ENCODE measurements at regions not wholly inside any gene's neighbourhood (a gene's known extent, or its start where the extent isn't known, plus 50 kb on each side); places are given as distances from the start of the nearest gene placed in this dataset.

- FAIRE-seq = no peak
Observed at GRCh38 chr6:48255094-48255493, 144.1 kb upstream of the PTCHD4 start.

DNA sequence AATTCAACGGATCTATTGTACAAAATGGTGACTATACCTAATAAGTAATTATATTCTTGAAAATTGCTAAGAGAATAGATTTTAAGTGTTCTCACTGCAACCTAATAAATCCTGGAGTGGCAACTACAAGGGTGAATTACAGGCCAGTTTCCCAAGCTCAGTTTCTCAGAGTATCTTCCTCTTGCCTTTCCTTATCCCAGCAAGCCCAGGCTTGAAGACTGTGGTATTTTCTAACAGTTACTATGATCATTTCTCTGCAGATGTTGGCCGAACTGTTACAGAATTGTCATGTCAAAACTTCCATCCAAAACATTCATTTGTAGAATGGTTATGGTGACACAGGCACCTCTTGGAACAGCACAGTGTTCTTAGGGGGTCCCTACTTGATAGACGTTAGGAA lies 138.1 kb upstream of the PTCHD4 start:
- no peak for TF ChIP-seq CTCF (optimal IDR thresholded peaks at IDR 0.05 in 1 of 3, IDR thresholded peaks at IDR 0.05 in 1 of 3, conservative IDR thresholded peaks at IDR 0.05 in 1 of 3; ENCODE audit: extremely low read depth in 1 of 3, insufficient read depth in 2 of 3, low read length in 3 of 3)
- no peak for TF ChIP-seq EZH2 (IDR thresholded peaks at IDR 0.05; ENCODE audit: low read length)
- peak overlapping the region in 2 of 3 experiments; percentile 8 to 19 for H3K4me3 ChIP-seq (ENCODE audit: control insufficient read depth in 2 of 3, extremely low read depth in 1 of 3, insufficient read depth in 2 of 3, low read depth in 1 of 3, low read length in 3 of 3)

More at GRCh38 chr6:48255094-48255493, 144.1 kb upstream of the PTCHD4 start:
- H3K36me3 ChIP-seq (ENCODE audit: control insufficient read depth in 2 of 2, extremely low read depth in 1 of 2, insufficient read depth in 2 of 2, low read length in 2 of 2) = no peaks in the 10 kb centered on the region
- H3K9me3 ChIP-seq (ENCODE audit: control insufficient read depth, low read depth, low read length) = no peaks in the 10 kb centered on the region
- no peak overlapping the region for H3K4me3 ChIP-seq (ENCODE audit: control insufficient read depth in 2 of 3, extremely low read depth in 1 of 3, insufficient read depth in 2 of 3, low read depth in 1 of 3, low read length in 3 of 3)
- no peaks in the 10 kb centered on the region for H3K27me3 ChIP-seq (ENCODE audit: control insufficient read depth, extremely low read depth, insufficient read depth, low read length)
- H3K9ac ChIP-seq (ENCODE audit: control insufficient read depth, extremely low read depth, insufficient read depth, low read length) = no peak overlapping the region
- H2AFZ ChIP-seq (ENCODE audit: control insufficient read depth, low read length) = no peak overlapping the region
- dilution Hi-C loops (cut with MboI; ENCODE audit: extremely low pct_ligation_motif_present, low sequenced_read_pairs) = no loop called here
- no peak overlapping the region for H3K27ac ChIP-seq (ENCODE audit: control insufficient read depth, insufficient read depth, low read length)
- TF ChIP-seq CTCF (optimal IDR thresholded peaks at IDR 0.05 in 1 of 3, IDR thresholded peaks at IDR 0.05 in 1 of 3, conservative IDR thresholded peaks at IDR 0.05 in 1 of 3; ENCODE audit: extremely low read depth in 1 of 3, insufficient read depth in 2 of 3, low read length in 3 of 3) (no peak), EZH2 (IDR thresholded peaks at IDR 0.05; ENCODE audit: low read length) (no peak)
- H3K4me1 ChIP-seq (ENCODE audit: control insufficient read depth, extremely low read depth, insufficient read depth, low read length) = no peaks in the 10 kb centered on the region
- H3K79me2 ChIP-seq (ENCODE audit: control insufficient read depth, insufficient read depth, low read length) = no peaks in the 10 kb centered on the region
- no peaks in the 10 kb centered on the region for H4K20me1 ChIP-seq (ENCODE audit: control insufficient read depth, extremely low read depth, insufficient read depth, low read length)
- DNase-seq (ENCODE audit: low read depth, low spot score) = no peak
- H3K4me2 ChIP-seq (ENCODE audit: control insufficient read depth, extremely low read depth, insufficient read depth, low read depth, low read length) = no peak overlapping the region
- H3K9me1 ChIP-seq (ENCODE audit: control insufficient read depth, extremely low read depth, insufficient read depth, low read length) = no peaks in the 10 kb centered on the region

More for the DNA sequence above, 138.1 kb upstream of the PTCHD4 start:
- peak overlapping the region; percentile 54 for H2AFZ ChIP-seq (ENCODE audit: control insufficient read depth, low read length)
- DNase-seq (ENCODE audit: low read depth, low spot score) = no peak
- H3K9me1 ChIP-seq (ENCODE audit: control insufficient read depth, extremely low read depth, insufficient read depth, low read length) = no peaks in the 10 kb centered on the region
- no peak overlapping the region for H3K9ac ChIP-seq (ENCODE audit: control insufficient read depth, extremely low read depth, insufficient read depth, low read length)
- dilution Hi-C loops (cut with MboI; ENCODE audit: extremely low pct_ligation_motif_present, low sequenced_read_pairs) = no loop called here
- no peaks in the 10 kb centered on the region for H3K36me3 ChIP-seq (ENCODE audit: control insufficient read depth in 2 of 2, extremely low read depth in 1 of 2, insufficient read depth in 2 of 2, low read length in 2 of 2)
- no peaks in the 10 kb centered on the region for H3K9me3 ChIP-seq (ENCODE audit: control insufficient read depth, low read depth, low read length)
- H3K4me2 ChIP-seq (ENCODE audit: control insufficient read depth, extremely low read depth, insufficient read depth, low read depth, low read length) = peak overlapping the region; percentile 75
- peak; percentile 91 for FAIRE-seq
- no peaks in the 10 kb centered on the region for H3K79me2 ChIP-seq (ENCODE audit: control insufficient read depth, insufficient read depth, low read length)
- no peak overlapping the region for H3K27ac ChIP-seq (ENCODE audit: control insufficient read depth, insufficient read depth, low read length)
- no peaks in the 10 kb centered on the region for H4K20me1 ChIP-seq (ENCODE audit: control insufficient read depth, extremely low read depth, insufficient read depth, low read length)
- peaks cover 11% of the 10 kb centered on the region for H3K4me1 ChIP-seq (ENCODE audit: control insufficient read depth, extremely low read depth, insufficient read depth, low read length)
- no peaks in the 10 kb centered on the region for H3K27me3 ChIP-seq (ENCODE audit: control insufficient read depth, extremely low read depth, insufficient read depth, low read length)

Measured in keratinocyte (primary cell).